AG20443 (cell line): ENCODE measurements at regions not wholly inside any gene's neighbourhood (a gene's known extent, or its start where the extent isn't known, plus 50 kb on each side); places are given as distances from the start of the nearest gene placed in this dataset.

ENCODE experiments used
- DNase-seq: peaks from one replicate; pipeline ENCODE4 v3.0.0; 2012; ENCODE audit warnings: low spot score, mixed read lengths

GRCh38 chr3:81045976-81046375 lies 715.5 kb downstream of the GBE1 start:
- no peak for DNase-seq

GRCh38 chr3:81045246-81045645 lies 716.2 kb downstream of the GBE1 start:
- DNase-seq, result no peak

- DNase-seq, result no peak
Measured at GRCh38 chr3:81043660-81044199, 717.7 kb downstream of the GBE1 start.

DNA sequence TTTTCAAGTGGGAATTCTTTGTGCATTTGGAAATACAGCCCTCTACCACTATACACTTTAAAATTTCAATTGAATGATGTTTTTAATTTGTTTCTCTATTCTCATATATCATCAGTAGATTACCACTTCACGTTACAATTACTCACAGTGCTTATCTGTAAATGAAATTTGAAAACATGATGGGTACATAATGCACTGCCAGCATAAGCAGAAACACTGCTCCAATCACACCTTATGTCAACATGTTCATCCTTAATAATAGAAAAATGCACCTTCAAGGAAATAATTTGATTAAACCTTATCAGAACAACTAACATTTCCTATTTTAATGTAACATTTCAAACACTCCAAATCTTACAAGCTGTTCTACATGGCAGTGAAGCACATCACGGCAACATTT lies 718.4 kb downstream of the GBE1 start:
- DNase-seq, result no peak

GRCh38 chr3:81041331-81041730 lies 720.1 kb downstream of the GBE1 start:
- DNase-seq, result no peak

GRCh38 chr3:81040107-81040506 lies 721.3 kb downstream of the GBE1 start:
- no peak for DNase-seq

GRCh38 chr3:81033684-81034083 lies 727.8 kb downstream of the GBE1 start:
- no peak for DNase-seq

DNA sequence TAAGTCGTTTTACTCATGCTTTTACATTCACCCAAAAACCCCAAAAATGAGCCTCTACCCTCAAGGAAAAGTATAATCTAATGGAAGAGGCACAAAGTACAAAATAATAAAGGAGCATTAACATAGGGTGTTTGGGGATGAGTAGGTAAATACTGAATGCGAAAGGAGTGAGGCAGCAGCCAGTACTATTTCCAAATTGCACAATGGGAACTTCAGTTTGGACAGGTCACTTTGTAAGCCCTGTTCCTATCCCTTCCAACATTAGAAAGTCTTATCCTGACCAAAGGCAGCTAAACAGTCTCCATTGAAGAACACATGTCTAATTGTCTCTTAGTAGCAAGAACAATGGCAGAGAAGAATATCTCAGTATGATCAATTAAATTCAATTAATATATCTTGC lies 728.3 kb downstream of the GBE1 start:
- no peak for DNase-seq

DNA sequence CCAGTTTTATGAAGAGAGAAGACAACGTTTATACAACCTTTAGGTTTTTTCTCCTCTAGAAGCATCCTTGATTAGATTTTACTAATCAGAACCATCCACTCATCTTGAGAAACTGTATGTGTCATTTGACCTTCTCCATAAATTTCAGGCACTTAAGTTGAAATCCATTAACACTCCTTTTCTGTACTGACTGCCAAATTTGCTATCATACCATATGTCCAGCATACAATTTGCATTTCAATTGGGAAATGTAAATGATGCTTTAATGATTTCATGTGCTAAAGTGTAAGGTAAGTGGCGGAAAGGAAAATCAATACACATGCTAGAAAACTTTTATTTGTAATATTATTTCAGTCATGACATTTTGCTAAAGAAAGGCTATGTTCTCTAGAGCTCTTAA lies 731.6 kb downstream of the GBE1 start:
- DNase-seq, result no peak

GRCh38 chr3:81027344-81027743 lies 734.1 kb downstream of the GBE1 start:
- no peak for DNase-seq

DNA sequence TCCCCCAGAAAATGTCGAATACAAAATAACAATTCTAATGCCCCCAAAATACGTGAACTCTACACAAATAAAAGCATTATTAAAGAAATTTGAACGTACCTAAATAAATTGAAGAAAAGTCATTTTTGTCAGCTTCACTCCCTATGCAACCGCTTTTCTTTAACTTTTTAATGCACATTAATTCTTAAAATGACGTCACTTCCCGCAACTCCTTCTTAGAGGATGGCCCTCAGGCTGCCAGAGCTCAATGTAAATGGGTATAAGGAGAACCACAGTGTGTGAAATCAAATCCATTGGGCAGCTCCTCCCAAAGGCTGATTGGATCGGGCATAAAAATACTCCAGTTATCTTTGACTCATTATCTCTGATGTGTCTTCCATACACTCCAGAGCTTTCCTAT lies 736.9 kb downstream of the GBE1 start:
- DNase-seq, result no peak

DNA sequence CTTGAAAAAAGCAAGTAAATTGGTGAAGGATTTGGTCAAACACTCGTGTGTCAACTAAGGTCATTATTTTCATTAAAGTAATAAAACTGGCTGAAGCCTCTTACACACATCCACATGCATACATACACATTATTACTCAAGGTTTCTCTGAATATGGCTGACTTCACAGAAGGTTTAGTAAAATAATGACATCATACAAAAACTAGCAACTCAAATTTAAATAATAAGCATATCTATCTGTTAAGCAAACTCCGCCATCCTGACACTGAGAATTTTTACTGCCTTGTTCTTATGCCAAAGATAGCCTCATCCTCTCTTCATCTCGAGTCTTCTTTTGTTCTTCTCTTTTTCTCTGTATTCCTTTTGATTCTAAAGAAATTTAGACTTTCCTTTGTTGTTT lies 739.1 kb downstream of the GBE1 start:
- no peak for DNase-seq

DNA sequence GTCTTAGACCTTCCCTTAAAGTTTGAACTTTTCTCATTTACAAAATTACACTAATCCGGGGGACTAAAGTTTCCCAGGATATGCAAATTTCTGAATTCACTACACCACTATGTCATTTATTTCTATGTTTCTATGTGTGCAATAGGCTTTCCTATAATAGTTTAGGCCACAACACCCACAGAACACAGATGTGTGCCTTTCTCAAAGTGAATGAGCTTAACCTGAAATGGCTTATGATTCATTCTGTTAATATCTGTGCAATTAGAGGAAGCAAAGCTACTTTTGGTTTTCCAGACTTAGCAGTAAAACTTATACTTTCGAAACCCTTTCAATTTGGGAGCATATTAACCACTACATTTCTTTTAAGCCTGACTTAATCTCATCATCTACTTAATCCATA lies 748.1 kb downstream of the GBE1 start:
- no peak for DNase-seq

DNA sequence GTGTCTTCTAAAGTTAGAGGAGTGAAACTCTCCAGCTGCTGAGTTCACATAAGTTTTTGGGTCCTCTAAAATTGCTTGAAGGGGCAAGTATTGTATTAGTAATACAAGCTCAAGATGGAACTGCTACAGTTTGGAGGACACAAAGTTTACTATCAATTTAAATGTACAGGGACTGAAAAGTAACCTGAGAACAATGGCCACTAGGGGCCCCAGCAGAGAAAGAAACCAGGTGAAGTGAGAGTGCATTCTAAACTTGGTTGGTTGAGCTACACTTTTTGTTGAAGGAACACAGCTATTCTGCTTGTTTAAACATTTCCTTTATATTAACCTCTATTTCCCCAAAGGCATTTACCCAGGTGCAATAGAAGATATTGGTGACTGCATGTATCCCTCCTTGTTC lies 755.5 kb downstream of the GBE1 start:
- no peak for DNase-seq

DNA sequence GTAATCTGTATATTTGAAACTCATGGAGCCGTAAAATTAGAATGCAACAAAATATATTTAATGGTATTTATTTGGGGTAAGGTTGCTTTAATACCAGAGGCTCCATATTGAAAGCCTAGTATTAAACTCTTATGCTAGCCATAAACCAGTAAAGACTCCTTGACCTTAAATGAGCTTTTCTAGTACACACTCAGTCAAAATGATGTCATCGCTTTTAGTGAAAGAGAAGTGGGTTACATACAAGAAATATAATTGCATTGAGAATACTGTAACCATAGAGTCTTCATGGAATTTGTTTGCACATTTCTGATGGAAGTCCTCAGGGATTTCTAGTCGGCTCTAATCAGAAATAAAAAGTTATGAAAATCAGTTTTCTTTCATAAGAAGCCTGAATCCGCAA lies 757.6 kb downstream of the GBE1 start:
- no peak for DNase-seq

- no peak for DNase-seq
Measured at GRCh38 chr3:81003008-81003645, 758.3 kb downstream of the GBE1 start.

- no peak for DNase-seq
Measured at GRCh38 chr3:80999481-80999880, 762.0 kb downstream of the GBE1 start.

- DNase-seq, result no peak
Measured at GRCh38 chr3:80998022-80998421, 763.4 kb downstream of the GBE1 start.

GRCh38 chr3:80997622-80998021 lies 763.8 kb downstream of the GBE1 start:
- DNase-seq, result no peak

DNA sequence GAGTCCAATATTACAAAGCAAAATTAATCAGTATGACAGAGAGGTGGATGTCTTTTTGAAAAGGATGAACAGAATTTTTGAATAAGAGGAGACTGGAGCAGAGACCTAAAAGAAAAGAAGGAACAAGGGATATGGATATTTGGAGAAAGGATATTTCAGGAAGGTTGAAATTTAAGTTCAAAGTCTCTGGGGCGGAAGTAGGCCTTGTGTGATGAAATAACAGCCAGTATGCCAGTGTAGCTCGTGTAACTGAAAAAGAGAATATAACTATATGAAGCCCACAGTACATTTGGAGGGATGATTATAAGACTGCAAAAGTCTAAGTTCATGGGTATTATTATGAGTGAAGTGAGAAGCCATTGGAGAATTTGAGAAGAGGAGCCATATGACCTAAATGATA lies 766.7 kb downstream of the GBE1 start:
- no peak for DNase-seq

- DNase-seq, result no peak
Measured at GRCh38 chr3:80994085-80994665, 767.3 kb downstream of the GBE1 start.

DNA sequence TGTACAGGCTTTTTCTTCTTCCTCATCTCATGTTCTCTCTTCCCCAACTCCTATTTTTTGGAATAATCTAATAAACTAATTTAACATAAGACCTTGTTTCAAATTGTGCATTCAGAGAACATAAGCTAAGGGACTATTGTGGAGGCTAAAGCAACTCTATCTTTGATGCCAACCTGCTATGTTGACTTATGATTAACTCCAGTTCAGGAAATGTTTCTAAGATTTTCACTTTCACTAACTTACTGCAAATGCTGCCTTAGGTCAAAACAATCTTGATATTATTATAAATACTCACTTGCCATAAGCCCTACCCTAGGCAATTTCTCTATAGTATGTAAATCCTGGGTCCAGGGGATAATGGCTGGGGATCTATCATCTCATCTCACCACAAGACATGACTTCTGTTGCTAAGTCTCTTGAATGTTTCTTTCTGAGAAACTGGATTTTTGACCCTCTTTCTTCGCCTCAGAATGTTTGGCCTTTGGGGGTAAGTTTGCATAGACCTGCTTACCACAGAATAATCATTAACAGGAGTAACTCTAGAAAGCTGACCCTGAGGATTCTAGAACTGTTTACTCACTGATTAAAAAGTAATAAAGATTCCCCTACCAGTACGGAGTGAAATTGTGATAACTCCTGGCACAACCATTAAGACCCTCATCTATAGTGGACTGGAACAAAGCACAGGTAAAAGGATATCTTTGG lies 768.1 kb downstream of the GBE1 start:
- DNase-seq, result no peak

GRCh38 chr3:80983753-80984152 lies 777.7 kb downstream of the GBE1 start:
- no peak for DNase-seq
